ENCODE measurements at regions not wholly inside any gene's neighbourhood (a gene's known extent, or its start where the extent isn't known, plus 50 kb on each side); places are given as distances from the start of the nearest gene placed in this dataset.

DNA sequence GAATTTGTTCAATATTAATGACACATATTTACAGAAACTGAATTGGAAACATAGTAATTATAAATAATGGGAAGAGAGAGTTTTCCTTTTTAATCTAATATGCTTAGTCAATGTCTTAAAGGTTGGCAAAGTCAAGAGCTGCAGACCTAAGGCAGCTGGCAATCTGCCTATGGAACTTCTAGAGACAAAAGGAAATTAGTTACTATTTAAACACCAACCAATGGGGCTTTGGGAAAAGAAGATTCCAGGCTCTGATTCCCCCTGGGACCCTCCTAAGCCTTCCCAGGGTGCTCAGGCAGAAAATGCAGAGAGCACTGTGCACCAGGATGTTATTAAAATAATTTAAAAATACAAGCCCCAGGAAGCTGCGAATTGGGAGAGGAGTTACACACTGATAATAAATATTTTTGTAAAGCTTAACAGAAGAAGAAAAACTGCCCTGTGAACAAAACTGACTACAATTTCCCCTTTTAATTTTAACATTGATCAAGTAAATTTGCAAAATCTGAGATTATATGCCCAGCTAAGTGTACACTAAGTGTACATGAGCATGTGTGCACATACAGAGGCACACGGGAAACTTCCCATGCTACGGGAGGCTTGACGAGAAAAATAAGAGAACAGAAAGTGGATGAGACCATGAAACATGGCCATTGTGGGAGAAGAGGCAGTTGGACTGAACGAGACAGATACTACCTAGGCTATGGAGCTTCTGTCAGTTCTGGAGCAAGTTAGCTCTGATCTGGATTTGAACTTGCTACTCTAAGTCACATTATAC is 77.4 kb upstream of the ADAMTS16 start:
- ChIA-PET CTCF (interaction anchor here (0.6 kb wide), 1 partner anchor 1063 kb away, joined by 3 read pairs; no protein-coding TSS in a partner anchor), POLR2A (no interaction called here)
- no peak for DNase-seq (ENCODE audit: extremely low spot score)
- TF ChIP-seq HDGF (IDR thresholded peaks at IDR 0.05; ENCODE audit: borderline replicate concordance) (no peak), BHLHE40 (IDR thresholded peaks at IDR 0.05; ENCODE audit: borderline replicate concordance) (no peak)

DNA sequence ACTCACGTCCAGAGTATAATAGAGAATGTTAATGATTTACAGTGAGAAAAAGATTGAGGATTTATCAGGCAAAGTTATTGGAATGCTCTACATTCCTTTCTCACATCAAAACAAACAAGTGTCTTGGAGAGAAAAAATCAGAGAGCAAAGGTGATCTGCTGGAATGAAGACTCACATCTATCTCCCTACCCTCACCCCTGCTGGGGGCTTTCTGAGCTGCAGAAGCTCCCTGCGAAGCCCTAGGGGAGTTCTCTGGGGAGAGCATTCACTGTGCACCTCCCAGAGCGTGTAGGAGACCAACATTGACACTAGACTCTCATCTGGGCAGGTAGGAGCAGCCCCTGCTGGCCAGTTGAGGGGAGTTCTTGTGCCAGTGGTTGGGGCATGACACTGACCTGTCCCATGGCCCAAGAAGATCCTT is 76.6 kb upstream of the ADAMTS16 start:
- no peak for TF ChIP-seq ELF4 (IDR thresholded peaks at IDR 0.05)
- TF ChIP-seq ZNF384 (IDR thresholded peaks at IDR 0.05) = no peak
- TF ChIP-seq, protein P1, sequence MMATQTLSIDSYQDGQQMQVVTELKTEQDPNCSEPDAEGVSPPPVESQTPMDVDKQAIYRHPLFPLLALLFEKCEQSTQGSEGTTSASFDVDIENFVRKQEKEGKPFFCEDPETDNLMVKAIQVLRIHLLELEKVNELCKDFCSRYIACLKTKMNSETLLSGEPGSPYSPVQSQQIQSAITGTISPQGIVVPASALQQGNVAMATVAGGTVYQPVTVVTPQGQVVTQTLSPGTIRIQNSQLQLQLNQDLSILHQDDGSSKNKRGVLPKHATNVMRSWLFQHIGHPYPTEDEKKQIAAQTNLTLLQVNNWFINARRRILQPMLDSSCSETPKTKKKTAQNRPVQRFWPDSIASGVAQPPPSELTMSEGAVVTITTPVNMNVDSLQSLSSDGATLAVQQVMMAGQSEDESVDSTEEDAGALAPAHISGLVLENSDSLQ (IDR thresholded peaks at IDR 0.05) = no peak
- no peak for TF ChIP-seq LEF1 (IDR thresholded peaks at IDR 0.05; ENCODE audit: borderline replicate concordance)
- TF ChIP-seq HDGF (IDR thresholded peaks at IDR 0.05; ENCODE audit: borderline replicate concordance) = no peak
- no peak for TF ChIP-seq ARNT (IDR thresholded peaks at IDR 0.05)
- no peak for TF ChIP-seq SP1 (IDR thresholded peaks at IDR 0.05)
- no peak for TF ChIP-seq FOXA1 (IDR thresholded peaks at IDR 0.05)
- no peak for TF ChIP-seq L3MBTL2 (conservative IDR thresholded peaks at IDR 0.05)
- TF ChIP-seq SUZ12 (IDR thresholded peaks at IDR 0.05) = no peak
- TF ChIP-seq TARDBP (IDR thresholded peaks at IDR 0.05) = no peak
- no peak for TF ChIP-seq FOXK2 (IDR thresholded peaks at IDR 0.05)
- no peak for TF ChIP-seq BHLHE40 (IDR thresholded peaks at IDR 0.05; ENCODE audit: borderline replicate concordance)
- TF ChIP-seq NFRKB (IDR thresholded peaks at IDR 0.05) = no peak
- no peak for TF ChIP-seq FOXM1 (IDR thresholded peaks at IDR 0.05; ENCODE audit: borderline replicate concordance)
- TF ChIP-seq CTBP1 (IDR thresholded peaks at IDR 0.05; ENCODE audit: borderline replicate concordance) = no peak
- ChIA-PET CTCF (no interaction called here), POLR2A (no interaction called here)
- DNase-seq (ENCODE audit: extremely low spot score) = no peak

DNA sequence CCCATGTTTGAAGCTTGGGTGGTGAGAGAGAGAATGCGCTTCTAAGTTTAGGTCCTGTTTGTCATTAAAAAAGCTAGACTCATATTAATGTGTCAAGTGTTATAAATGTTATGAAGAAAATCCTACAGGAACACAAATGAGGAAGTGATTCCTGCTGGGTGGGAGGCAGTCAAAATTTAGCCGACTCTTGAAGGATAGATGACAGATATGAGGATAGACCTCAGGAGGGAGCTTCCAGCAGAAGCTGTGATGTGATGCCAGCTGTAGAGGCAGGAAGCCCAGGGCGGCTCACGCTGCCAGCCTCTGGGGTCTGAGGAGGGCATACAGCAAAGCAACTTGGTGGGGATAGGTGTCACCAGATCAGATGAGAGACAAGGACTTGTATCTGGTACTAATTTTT is 74.7 kb upstream of the ADAMTS16 start:
- ChIA-PET CTCF (no interaction called here), POLR2A (no interaction called here)
- TF ChIP-seq TARDBP (IDR thresholded peaks at IDR 0.05) (no peak), ARNT (IDR thresholded peaks at IDR 0.05) (no peak), FOXK2 (IDR thresholded peaks at IDR 0.05) (no peak), ELF4 (IDR thresholded peaks at IDR 0.05) (no peak), FOXM1 (IDR thresholded peaks at IDR 0.05; ENCODE audit: borderline replicate concordance) (no peak), SUZ12 (IDR thresholded peaks at IDR 0.05) (no peak), ZNF384 (IDR thresholded peaks at IDR 0.05) (no peak), HDGF (IDR thresholded peaks at IDR 0.05; ENCODE audit: borderline replicate concordance) (no peak)
- TF ChIP-seq, protein P1 (IDR thresholded peaks at IDR 0.05) = no peak
- no peak for DNase-seq (ENCODE audit: extremely low spot score)

DNA sequence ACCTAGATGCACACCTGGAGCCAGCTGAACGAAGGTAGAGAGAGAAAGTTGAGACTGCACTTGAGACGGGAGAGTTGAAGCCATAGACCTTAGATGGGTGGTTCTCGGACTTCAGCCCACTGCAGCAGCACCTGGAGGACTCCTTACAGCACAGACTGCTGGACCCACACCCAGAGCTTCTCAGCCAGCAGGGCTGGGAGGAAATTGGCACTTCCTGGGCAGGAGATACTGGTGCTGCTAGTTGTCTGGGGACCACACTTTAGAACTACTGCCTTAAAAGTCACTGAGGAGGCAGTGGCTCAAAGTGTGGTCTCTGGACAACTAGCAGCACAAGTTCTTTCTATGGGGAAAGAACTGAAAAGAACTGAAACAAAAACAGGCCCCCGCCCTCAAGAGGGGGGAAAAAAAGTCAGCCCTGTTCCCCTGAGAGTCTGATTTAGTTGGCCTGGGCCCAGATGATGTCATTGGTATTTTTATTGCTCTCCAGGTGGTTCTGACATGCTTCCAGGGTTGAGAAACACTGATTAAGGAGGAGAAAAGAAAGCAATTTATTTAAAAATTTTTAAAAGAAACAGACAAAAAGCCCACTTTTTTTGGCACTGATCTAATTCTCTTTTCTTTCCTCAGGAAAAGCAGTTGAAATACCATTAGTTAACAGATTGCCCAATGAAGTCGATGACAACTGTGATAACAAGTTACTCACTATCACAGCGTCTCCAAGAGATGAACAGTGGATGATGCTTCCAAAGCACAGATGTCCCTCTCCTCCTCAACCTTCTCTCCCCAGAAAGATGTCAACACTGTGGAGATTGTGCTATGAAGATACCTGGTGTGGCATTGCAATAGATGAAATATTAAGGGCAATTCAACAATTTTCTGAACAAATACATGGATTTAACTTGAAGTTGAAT is 73.6 kb upstream of the ADAMTS16 start:
- CTCF ChIA-PET = no interaction called here
- POLR2A ChIA-PET = no interaction called here
- no peak for DNase-seq (ENCODE audit: extremely low spot score)
- no peak for TF ChIP-seq NFRKB (IDR thresholded peaks at IDR 0.05)
- no peak for TF ChIP-seq SUZ12 (IDR thresholded peaks at IDR 0.05)

DNA sequence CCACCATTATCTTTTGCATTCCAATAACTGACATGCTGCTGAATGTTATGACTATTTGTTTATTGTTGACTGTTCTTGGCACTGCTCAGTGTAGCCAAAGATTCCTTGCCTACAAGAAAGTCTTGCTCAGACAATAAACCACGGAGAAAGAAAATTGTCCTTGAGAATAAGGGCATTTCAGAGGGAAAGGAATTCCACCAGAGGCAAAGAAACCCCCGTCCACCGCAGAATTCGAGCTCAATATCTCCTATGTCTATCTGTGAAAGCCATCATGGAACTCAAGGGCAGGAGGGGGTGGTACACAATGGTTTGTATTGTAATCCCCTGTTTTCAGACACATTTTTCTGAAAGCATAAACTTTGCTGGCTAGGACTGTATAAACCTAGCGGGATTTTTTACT is 70.3 kb upstream of the ADAMTS16 start:
- ChIA-PET CTCF (no interaction called here), POLR2A (no interaction called here)
- no peak for DNase-seq (ENCODE audit: extremely low spot score)
- TF ChIP-seq L3MBTL2 (conservative IDR thresholded peaks at IDR 0.05) (no peak), BHLHE40 (IDR thresholded peaks at IDR 0.05; ENCODE audit: borderline replicate concordance) (no peak)

DNA sequence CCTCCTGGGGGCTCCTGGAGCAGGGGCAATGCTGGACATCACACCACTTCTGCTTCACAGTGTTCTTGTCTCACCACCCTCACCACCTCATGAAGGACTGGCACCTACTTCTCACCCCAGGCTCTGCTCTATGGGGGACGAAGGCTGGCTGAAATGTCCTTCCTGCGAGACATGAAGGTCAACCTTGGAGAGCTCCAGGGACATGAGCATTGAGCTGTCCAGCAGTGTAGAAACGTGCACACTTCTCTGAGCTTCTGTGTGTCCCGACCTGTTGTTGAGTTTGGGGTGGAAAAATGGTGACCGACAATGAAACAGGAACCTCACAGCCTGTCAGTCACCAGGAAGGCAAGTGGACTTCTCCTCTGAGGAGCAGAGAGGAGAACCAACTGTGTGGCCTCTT is 68.6 kb upstream of the ADAMTS16 start:
- no peak for DNase-seq (ENCODE audit: extremely low spot score)
- TF ChIP-seq SP1 (IDR thresholded peaks at IDR 0.05) = no peak
- POLR2A ChIA-PET = no interaction called here
- CTCF ChIA-PET = no interaction called here

DNA sequence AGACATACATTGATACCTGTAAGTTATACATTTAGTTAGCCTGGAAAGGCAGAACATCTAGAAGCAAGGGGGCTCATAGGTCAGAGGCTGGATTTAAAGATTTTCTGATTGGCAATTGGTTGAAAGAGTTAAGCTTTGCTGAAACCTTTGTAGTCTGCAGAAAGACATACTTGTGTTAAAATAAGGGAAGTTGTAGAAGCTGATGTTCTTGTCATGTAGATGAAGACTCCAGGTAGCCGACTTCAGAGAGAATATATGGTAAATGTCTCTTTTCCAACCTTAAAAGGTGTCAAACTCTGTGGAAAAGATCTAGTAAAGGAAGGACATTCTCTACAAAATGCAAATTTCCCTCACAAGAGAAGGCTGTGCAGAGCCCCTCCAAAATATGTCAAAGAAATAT is 62.9 kb upstream of the ADAMTS16 start:
- TF ChIP-seq ELF4 (IDR thresholded peaks at IDR 0.05) (no peak), LEF1 (IDR thresholded peaks at IDR 0.05; ENCODE audit: borderline replicate concordance) (no peak), SP1 (IDR thresholded peaks at IDR 0.05) (no peak), ZNF384 (IDR thresholded peaks at IDR 0.05) (no peak), FOXA1 (IDR thresholded peaks at IDR 0.05) (no peak), BHLHE40 (IDR thresholded peaks at IDR 0.05; ENCODE audit: borderline replicate concordance) (no peak), NFRKB (IDR thresholded peaks at IDR 0.05) (no peak), SUZ12 (IDR thresholded peaks at IDR 0.05) (no peak), L3MBTL2 (conservative IDR thresholded peaks at IDR 0.05) (no peak), HDGF (IDR thresholded peaks at IDR 0.05; ENCODE audit: borderline replicate concordance) (no peak), TARDBP (IDR thresholded peaks at IDR 0.05) (no peak), FOXM1 (IDR thresholded peaks at IDR 0.05; ENCODE audit: borderline replicate concordance) (no peak)
- TF ChIP-seq, protein P1 (IDR thresholded peaks at IDR 0.05) = no peak
- no peak for DNase-seq (ENCODE audit: extremely low spot score)
- ChIA-PET POLR2A (no interaction called here), CTCF (no interaction called here)

Data from HEK293T (cell line).